HG03558 (cell line): ENCODE measurements at regions not wholly inside any gene's neighbourhood (a gene's known extent, or its start where the extent isn't known, plus 50 kb on each side); places are given as distances from the start of the nearest gene placed in this dataset.

Experiments used
- ATAC-seq: cut with Tn5 transposase; IDR thresholded peaks from one replicate; pipeline ENCODE4 v1.9.1; 2021; ENCODE audit warnings: moderate number of reproducible peaks; ENCODE audit not compliant: unreplicated experiment; ENCODE audit errors: extremely low read depth

GRCh38 chr12:60822580-60822979 lies 1226.8 kb downstream of the SLC16A7 start:
- no peak for ATAC-seq

- ATAC-seq, result no peak
Observed at GRCh38 chr12:60830381-60830780, 1234.6 kb downstream of the SLC16A7 start.

- no peak for ATAC-seq
Observed at GRCh38 chr12:60832290-60832689, 1236.5 kb downstream of the SLC16A7 start.

GRCh38 chr12:60834372-60834771 lies 1238.5 kb downstream of the SLC16A7 start:
- ATAC-seq, result no peak

GRCh38 chr12:60834806-60835205 lies 1239.0 kb downstream of the SLC16A7 start:
- ATAC-seq, result no peak

GRCh38 chr12:60836651-60837050 lies 1240.8 kb downstream of the SLC16A7 start:
- no peak for ATAC-seq

GRCh38 chr12:60842181-60842580 lies 1246.4 kb downstream of the SLC16A7 start:
- ATAC-seq, result no peak

- no peak for ATAC-seq
Observed at GRCh38 chr12:60844101-60844500, 1248.3 kb downstream of the SLC16A7 start.

- ATAC-seq, result no peak
Observed at GRCh38 chr12:60844875-60845274, 1249.0 kb downstream of the SLC16A7 start.

GRCh38 chr12:60845696-60846095 lies 1249.9 kb downstream of the SLC16A7 start:
- no peak for ATAC-seq

- ATAC-seq, result no peak
Observed at GRCh38 chr12:60847281-60847680, 1251.5 kb downstream of the SLC16A7 start.

- ATAC-seq, result no peak
Observed at GRCh38 chr12:60849723-60850122, 1253.9 kb downstream of the SLC16A7 start.

GRCh38 chr12:60853407-60853806 lies 1257.6 kb downstream of the SLC16A7 start:
- ATAC-seq, result no peak

- ATAC-seq, result no peak
Observed at GRCh38 chr12:60863421-60863820, 1267.6 kb downstream of the SLC16A7 start.

- ATAC-seq, result no peak
Observed at GRCh38 chr12:60872219-60872618, 1276.4 kb downstream of the SLC16A7 start.

GRCh38 chr12:60872850-60873713 lies 1277.3 kb downstream of the SLC16A7 start:
- ATAC-seq, result no peak

- no peak for ATAC-seq
Observed at GRCh38 chr12:60874091-60874490, 1278.3 kb downstream of the SLC16A7 start.

GRCh38 chr12:60920841-60921495 lies 1325.1 kb downstream of the SLC16A7 start:
- no peak for ATAC-seq

- no peak for ATAC-seq
Observed at GRCh38 chr12:60921541-60921940, 1325.7 kb downstream of the SLC16A7 start.

- no peak for ATAC-seq
Observed at GRCh38 chr12:60926256-60926655, 1330.4 kb downstream of the SLC16A7 start.

- ATAC-seq, result no peak
Observed at GRCh38 chr12:60930151-60930550, 1330.1 kb upstream of the USP15 start.
